GM23338 (cell line): ENCODE measurements at regions not wholly inside any gene's neighbourhood (a gene's known extent, or its start where the extent isn't known, plus 50 kb on each side); places are given as distances from the start of the nearest gene placed in this dataset.

Experiments
- CREB1 ChIP-seq: fragments of 250-450 bp; sonication (Bioruptor Pico); IDR thresholded peaks from 2 replicates; pipeline ENCODE4 v1.5.0; 2020; ENCODE audit warnings: low read depth, mild to moderate bottlenecking, moderate library complexity
- EZH2 ChIP-seq: fragments of 200-600 bp; sonication (generic); IDR thresholded peaks from one replicate; pipeline ENCODE4 v1.8.0; 2017; ENCODE audit warnings: antibody characterized with exemption, mild to moderate bottlenecking, low read depth; ENCODE audit not compliant: unreplicated experiment
- EZH2phosphoT487 ChIP-seq: fragments of 200-600 bp; sonication (generic); IDR thresholded peaks from one replicate; pipeline ENCODE4 v1.8.1; 2018; ENCODE audit warnings: antibody characterized with exemption; ENCODE audit not compliant: unreplicated experiment
- JUNB ChIP-seq: IDR thresholded peaks from one replicate; pipeline ENCODE4 v1.6.1; 2016; ENCODE audit warnings: antibody characterized with exemption; ENCODE audit not compliant: unreplicated experiment
- NANOG ChIP-seq: IDR thresholded peaks from 2 replicates; pipeline ENCODE4 v1.6.1; 2016; ENCODE audit warnings: antibody characterized with exemption, borderline replicate concordance
- POLR2AphosphoS5 ChIP-seq: IDR thresholded peaks from 2 replicates; pipeline ENCODE4 v1.6.1; 2016; ENCODE audit warnings: antibody characterized with exemption, low read depth
- ZNF114 ChIP-seq: fragments of 250-450 bp; sonication (Bioruptor Pico); IDR thresholded peaks from 2 replicates; pipeline ENCODE4 v1.5.0; 2020; ENCODE audit warnings: mild to moderate bottlenecking, moderate library complexity
- ZNF331 ChIP-seq: fragments of 250-450 bp; sonication (Bioruptor Pico); IDR thresholded peaks from 2 replicates; pipeline ENCODE4 v1.5.0; 2020; ENCODE audit warnings: low read depth, mild to moderate bottlenecking, moderate library complexity
- TF ChIP-seq, protein P1 (sequence below): fragments of 250-450 bp; sonication (Bioruptor Pico); IDR thresholded peaks from 2 replicates; pipeline ENCODE4 v1.5.0; 2020; ENCODE audit warnings: mild to moderate bottlenecking, moderate library complexity
- TF ChIP-seq, protein P2 (sequence below), 2 experiments: fragments of 200-600 bp in 1 of 2; sonication (generic) in 1 of 2; conservative IDR thresholded peaks; 2 replicates each; pipeline versions ENCODE4 v1.5.1 to v1.6.1; 2016 to 2017; ENCODE audit warnings: antibody characterized with exemption in 2 of 2, low read depth in 2 of 2, mild to moderate bottlenecking in 2 of 2, moderate library complexity in 1 of 2
- TF ChIP-seq, protein P3 (sequence below): IDR thresholded peaks from 2 replicates; pipeline ENCODE4 v1.6.1; 2016; ENCODE audit warnings: antibody characterized with exemption

DNA sequence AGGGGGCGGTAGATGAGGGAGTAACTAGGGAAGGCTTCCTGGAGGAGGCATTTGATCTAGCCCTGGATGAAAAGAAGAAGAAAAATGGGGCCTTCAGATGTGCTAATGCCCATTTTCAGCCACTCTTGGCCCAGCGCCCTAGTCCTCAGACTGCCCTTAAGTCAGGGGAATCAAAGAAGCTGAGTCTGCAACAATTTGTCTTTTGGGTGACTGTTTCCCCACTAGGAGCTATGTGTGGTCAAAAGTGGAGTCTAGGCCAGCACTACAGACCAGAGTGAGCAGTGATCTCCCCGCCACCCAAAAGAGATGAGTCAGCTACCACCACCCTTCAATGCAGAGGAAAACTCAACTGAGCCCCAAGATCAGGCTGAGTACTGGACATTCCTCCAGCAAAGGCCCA lies 542.1 kb downstream of the BNC2 start (continued):
- TF ChIP-seq, protein P1, sequence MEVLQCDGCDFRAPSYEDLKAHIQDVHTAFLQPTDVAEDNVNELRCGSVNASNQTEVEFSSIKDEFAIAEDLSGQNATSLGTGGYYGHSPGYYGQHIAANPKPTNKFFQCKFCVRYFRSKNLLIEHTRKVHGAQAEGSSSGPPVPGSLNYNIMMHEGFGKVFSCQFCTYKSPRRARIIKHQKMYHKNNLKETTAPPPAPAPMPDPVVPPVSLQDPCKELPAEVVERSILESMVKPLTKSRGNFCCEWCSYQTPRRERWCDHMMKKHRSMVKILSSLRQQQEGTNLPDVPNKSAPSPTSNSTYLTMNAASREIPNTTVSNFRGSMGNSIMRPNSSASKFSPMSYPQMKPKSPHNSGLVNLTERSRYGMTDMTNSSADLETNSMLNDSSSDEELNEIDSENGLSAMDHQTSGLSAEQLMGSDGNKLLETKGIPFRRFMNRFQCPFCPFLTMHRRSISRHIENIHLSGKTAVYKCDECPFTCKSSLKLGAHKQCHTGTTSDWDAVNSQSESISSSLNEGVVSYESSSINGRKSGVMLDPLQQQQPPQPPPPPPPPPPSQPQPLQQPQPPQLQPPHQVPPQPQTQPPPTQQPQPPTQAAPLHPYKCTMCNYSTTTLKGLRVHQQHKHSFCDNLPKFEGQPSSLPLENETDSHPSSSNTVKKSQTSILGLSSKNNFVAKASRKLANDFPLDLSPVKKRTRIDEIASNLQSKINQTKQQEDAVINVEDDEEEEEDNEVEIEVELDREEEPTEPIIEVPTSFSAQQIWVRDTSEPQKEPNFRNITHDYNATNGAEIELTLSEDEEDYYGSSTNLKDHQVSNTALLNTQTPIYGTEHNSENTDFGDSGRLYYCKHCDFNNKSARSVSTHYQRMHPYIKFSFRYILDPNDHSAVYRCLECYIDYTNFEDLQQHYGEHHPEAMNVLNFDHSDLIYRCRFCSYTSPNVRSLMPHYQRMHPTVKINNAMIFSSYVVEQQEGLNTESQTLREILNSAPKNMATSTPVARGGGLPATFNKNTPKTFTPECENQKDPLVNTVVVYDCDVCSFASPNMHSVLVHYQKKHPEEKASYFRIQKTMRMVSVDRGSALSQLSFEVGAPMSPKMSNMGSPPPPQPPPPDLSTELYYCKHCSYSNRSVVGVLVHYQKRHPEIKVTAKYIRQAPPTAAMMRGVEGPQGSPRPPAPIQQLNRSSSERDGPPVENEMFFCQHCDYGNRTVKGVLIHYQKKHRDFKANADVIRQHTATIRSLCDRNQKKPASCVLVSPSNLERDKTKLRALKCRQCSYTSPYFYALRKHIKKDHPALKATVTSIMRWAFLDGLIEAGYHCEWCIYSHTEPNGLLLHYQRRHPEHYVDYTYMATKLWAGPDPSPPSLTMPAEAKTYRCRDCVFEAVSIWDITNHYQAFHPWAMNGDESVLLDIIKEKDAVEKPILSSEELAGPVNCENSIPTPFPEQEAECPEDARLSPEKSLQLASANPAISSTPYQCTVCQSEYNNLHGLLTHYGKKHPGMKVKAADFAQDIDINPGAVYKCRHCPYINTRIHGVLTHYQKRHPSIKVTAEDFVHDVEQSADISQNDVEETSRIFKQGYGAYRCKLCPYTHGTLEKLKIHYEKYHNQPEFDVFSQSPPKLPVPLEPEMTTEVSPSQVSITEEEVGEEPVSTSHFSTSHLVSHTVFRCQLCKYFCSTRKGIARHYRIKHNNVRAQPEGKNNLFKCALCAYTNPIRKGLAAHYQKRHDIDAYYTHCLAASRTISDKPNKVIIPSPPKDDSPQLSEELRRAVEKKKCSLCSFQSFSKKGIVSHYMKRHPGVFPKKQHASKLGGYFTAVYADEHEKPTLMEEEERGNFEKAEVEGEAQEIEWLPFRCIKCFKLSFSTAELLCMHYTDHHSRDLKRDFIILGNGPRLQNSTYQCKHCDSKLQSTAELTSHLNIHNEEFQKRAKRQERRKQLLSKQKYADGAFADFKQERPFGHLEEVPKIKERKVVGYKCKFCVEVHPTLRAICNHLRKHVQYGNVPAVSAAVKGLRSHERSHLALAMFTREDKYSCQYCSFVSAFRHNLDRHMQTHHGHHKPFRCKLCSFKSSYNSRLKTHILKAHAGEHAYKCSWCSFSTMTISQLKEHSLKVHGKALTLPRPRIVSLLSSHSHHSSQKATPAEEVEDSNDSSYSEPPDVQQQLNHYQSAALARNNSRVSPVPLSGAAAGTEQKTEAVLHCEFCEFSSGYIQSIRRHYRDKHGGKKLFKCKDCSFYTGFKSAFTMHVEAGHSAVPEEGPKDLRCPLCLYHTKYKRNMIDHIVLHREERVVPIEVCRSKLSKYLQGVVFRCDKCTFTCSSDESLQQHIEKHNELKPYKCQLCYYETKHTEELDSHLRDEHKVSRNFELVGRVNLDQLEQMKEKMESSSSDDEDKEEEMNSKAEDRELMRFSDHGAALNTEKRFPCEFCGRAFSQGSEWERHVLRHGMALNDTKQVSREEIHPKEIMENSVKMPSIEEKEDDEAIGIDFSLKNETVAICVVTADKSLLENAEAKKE, result no peak
- TF ChIP-seq ZNF331 (no peak), NANOG (no peak), POLR2AphosphoS5 (no peak), EZH2phosphoT487 (no peak), CREB1 (no peak), JUNB (no peak), ZNF114 (CRISPR knock-in tag) (no peak), EZH2 (no peak)
- TF ChIP-seq, protein P2, sequence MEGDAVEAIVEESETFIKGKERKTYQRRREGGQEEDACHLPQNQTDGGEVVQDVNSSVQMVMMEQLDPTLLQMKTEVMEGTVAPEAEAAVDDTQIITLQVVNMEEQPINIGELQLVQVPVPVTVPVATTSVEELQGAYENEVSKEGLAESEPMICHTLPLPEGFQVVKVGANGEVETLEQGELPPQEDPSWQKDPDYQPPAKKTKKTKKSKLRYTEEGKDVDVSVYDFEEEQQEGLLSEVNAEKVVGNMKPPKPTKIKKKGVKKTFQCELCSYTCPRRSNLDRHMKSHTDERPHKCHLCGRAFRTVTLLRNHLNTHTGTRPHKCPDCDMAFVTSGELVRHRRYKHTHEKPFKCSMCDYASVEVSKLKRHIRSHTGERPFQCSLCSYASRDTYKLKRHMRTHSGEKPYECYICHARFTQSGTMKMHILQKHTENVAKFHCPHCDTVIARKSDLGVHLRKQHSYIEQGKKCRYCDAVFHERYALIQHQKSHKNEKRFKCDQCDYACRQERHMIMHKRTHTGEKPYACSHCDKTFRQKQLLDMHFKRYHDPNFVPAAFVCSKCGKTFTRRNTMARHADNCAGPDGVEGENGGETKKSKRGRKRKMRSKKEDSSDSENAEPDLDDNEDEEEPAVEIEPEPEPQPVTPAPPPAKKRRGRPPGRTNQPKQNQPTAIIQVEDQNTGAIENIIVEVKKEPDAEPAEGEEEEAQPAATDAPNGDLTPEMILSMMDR (conservative IDR thresholded peaks at IDR 0.05; ENCODE audit: low read depth in 2 of 2), result no peak
- TF ChIP-seq, protein P3, sequence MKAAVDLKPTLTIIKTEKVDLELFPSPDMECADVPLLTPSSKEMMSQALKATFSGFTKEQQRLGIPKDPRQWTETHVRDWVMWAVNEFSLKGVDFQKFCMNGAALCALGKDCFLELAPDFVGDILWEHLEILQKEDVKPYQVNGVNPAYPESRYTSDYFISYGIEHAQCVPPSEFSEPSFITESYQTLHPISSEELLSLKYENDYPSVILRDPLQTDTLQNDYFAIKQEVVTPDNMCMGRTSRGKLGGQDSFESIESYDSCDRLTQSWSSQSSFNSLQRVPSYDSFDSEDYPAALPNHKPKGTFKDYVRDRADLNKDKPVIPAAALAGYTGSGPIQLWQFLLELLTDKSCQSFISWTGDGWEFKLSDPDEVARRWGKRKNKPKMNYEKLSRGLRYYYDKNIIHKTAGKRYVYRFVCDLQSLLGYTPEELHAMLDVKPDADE, result no peak
